Activated CD8-positive, alpha-beta memory T cell treated with anti-CD3 and anti-CD28 coated beads, Interleukin-2, amount 50 U/mL, for 1 hour (primary cell): ENCODE measurements at regions not wholly inside any gene's neighbourhood (a gene's known extent, or its start where the extent isn't known, plus 50 kb on each side); places are given as distances from the start of the nearest gene placed in this dataset.

Experiments
- DNase-seq: peaks from one replicate; pipeline ENCODE4 v3.0.0-alpha.2; 2020; ENCODE audit errors: extremely low read depth

DNA sequence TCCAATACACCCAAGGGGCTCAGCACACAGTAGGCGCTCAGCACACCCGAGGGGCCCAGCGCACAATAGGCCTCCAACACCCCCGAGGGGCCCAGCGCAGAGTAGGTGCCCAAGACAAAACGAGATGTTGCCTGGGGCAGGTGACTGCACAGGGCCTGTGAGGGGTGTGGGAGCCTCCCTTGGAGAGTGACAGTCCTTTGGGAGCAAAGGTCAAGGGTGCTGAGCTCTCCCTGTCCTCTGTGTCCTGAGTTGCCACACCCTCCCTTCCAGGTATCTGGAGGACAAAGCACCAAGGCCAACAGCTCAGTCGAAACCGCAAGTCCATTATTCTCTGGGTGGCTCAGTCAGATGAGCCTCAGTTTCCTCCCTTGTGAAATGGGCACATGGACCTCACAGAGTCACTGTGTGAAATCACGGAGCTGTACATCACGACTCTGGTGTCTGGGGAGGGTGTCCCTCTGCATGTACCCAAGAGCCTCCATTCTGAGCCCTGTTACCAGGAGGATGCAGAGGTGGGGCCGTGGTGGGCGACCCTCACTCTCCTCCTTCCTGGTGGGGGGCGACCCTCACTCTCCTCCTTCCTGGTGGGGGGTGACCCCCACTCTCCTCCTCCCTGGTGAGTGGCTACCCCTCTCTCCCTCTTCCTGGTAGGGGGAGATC lies 81.3 kb downstream of the FOXL3 start:
- DNase-seq = no peak

DNA sequence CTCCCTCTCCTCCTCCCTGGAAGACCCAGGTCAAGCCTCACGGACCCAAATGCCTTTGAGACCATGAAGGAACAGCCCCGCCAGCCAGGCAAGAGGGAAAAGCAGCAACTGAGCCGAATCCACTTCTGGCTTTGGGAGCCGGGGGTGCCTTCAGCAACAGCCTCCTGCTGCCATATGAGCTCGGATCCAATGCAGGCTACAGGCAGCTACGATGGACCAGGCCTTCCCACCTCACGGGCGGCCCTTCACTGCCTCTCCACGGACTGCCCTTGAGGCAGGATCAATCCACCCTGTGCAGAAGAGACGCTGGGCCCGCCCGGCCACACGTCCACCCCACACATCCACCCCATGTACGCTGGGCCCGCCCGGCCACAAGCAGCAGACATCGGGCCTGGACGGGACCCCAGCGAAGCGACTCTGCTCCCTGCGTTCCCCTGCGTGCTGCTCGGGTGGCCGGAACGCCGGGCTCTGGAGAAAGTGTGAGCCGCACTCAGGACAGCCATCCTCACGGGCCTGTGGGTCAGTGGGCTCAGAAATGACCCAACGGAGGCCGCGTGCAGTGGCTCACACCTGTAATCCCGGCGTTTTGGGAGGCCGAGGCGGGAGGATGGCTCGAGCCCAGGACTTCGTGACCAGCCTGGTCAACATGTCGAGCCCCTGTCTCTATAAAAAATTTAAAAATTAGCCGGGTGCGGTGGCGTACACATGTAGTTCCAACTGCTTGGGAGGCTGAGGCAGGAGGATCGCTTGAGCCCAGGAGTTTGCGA lies 82.0 kb downstream of the FOXL3 start:
- no peak for DNase-seq

DNA sequence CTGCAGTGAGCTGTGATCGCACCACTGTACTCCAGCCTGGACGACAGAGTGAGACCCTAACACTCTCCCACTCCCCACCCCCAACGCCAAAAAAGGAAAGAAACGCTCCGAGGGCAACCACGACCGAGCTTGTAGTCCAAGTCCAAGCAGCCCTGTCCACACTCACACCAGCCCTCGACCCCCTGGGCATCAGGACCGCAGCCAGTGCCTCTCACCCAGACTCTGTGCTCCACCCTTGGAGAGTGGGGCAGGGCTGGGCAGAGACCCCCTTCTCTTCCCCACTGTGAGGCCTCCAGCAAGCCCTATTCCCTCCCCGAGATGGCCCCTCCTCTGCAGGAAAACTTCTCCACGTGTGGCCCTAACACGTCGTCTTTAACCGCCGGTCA lies 82.6 kb downstream of the FOXL3 start:
- DNase-seq = no peak

DNA sequence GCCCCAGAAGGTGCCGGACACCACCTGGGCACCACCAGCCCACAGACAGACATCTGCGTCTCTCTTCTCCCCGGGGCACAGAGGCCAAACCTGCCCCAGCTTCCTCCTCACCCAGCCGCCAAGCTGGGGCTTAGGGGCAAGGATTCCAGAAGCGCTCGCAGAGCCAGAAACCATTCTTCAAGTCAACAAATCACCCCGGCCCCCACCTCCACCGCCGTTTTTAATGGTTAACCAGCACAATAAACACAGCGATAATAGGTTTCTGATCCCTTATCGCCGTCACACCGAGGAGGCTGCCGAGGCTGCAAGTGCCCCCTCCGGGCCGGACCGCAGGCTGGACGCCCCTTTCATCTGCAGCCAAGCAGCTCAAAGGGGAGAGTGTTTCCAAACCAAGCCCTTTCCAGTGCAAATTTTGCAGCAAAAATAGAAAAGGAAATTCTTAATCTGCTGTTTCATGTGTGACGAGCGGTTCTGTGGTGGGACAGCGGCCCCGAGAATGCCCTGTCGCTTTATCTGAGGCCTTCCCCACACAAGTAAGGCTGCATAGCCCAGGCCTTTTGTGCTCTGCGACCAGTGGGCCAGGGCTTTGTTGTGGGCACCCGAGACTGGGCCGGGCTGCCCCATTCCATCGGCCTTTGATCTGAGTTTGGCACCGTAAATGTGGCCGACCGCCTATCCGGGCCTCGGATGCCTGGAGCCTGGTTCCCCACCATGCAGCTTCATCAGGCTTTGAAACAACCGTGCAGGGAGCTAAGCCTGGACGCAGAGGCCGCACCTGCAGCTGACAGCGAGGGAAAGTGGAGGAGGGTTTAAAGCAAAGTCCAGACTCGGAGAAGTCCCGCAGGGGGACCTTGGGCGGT lies 83.2 kb downstream of the FOXL3 start:
- DNase-seq = no peak

- DNase-seq = no peak
Observed at GRCh38 chr7:373818-374705, 84.1 kb downstream of the FOXL3 start.

GRCh38 chr7:374706-375311 lies 84.8 kb downstream of the FOXL3 start:
- DNase-seq = no peak

DNA sequence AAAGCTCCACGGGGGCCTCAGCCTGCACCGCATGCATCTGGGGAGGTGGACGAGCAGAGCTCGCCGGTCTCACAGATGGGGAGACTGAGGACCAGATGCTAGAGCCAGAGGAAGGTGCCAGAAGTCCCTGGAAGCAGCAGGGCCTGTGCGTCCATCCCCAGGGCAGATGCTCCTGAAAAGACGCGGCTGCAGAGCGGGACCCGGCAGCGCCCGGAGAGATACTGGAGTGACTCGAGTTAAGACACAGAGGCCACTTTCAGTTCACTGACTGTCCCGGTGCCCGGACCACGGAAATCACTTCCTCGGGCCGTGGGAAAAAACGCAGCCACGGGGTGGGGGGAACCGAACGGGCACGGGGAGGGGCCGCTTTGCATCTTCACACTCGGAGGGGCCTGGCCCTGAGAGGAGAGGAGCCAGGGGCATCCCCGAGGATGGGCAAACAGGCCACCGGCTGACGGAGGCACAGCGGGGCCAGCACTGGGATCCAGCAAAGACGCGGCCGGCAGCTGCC lies 85.4 kb downstream of the FOXL3 start:
- no peak for DNase-seq

DNA sequence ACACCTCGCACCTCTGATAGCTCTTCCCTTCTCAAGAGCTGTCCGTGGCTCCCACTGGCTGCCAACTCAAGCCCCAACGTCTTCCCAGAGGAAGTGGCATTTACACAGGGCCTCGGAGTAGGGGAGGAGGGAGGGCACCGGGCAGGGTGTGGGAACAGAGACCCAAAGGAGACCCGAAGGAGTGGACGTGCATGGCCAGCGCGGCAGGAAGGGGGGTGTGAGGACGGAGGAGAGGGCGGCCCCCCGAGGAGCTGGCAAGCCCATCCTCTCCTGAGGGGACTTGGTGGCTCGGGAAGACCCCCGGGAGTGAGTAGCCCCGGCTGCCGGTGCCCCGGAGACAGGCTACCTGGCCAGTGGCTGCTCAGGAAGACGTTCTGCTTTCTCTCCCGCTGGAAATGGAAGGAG lies 85.9 kb downstream of the FOXL3 start:
- DNase-seq = no peak

DNA sequence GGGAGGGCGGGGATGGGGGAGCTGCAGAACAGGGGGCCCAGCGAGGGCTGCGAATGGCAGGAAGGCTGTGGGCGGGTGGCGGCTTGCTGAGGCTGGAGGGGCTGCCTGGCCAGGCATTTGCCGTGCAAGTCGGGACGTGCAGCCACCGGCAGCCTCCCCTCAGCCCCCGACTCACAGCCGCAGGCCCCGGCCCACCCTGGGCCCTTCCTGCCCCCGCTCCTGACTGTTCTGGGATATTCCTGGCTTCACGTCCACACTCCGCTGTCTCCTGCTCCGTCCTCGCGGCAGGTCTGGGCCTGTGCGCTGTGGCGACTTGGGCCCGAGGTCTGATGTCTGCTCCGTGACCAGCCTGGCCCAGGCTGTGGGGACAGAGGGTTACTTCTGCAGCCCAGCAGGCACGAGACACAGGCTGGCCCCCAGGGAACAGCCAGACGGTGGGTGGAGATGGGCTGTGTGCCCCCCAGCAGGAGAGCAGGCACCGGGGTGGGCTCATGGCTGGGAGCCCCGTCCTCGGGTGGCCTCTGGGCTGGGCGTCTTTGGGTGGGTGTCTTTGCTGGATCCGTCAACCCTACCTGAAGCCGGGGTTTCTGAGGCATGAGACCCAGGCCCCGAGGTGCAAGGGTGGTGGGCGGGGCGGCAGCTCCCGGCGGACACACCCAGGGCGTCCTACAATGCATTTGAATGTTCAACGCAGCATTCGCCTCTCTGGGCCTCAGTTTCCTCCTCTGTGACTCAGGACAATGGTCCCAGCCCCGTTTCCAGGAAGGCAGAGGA lies 86.5 kb downstream of the FOXL3 start:
- DNase-seq = no peak

DNA sequence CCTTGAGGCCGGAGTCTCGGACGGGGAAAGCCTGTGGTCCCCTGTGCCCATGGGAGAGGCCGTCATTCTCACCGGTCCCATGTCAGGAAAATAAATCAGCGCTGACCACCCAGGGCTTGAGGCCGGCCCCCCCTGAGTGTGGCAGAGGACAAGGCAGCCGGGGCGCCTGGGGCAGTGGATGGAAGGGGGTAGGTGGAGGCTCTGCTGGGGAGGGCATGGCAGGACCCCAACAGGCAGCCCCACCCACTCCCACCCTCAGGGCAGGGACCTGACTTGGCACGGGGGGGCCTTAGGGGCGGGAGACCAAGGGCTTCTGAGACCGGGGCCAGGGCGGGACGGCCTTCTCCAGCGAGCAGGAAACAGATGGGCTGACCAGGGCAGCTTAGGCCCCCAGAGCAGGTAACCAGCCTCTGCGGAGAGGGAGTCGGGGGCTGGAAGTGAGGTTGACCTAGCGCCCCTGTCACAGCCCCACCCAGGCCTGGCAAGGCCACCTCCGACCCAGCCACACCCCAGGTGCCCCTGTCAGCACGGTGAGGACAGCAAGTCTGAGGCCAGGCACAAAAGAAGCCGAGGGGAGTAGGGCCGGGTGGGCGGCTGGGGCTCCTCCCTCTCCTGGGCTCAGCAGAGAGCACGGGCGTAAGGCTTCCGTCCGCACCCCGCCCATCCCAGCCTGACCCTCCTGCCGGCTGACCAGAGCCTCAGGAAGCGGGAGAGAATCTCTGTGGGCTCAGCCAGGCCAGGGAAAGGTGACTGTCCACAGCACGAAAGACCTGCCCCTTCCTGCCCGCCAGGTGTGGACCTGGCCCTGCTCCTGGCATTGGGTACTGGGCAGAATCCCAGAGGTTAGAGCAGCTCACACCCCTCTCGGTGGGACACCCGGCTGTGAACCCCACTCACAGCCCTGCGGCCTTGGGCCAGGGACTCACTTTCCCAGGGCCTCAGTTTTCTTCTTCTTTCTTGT lies 87.4 kb downstream of the FOXL3 start:
- no peak for DNase-seq

- no peak for DNase-seq
Observed at GRCh38 chr7:378041-378420, 88.1 kb downstream of the FOXL3 start.

- DNase-seq = no peak
Observed at GRCh38 chr7:378551-379455, 88.8 kb downstream of the FOXL3 start.

DNA sequence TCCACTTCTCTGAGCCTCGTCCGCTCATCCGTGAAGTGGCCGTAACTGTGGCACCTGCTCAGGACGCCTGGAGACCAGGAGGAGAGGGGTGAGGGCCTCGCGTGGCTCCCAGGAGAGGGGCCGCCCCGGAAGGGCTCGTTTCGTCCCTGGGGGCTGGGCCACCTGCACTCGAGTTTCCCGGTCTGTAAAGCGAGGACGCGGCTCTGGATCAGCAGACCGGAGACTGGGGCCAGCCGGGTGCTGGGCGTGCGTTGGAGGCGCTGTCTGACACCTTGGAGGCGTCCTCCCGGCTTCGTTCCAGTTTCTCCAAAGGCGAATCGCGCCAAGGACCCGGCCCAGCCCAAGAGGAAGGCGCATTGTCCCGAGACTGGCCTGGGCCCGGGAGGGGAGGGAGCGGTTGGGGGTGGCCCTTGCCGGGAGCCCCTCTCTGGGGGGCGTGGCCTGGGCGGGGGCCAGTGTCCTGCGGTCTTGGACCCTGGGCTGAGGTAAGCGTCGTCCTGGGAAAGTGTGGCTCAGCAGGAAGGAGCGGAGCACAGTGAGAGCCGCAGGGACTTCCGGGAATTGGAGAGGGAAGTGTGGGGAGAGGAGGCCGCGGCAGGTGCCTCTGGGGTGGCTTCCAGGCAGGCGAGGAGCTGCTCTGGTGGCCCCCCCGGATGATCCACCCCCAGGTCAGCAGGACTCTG lies 89.6 kb downstream of the FOXL3 start:
- DNase-seq = no peak

DNA sequence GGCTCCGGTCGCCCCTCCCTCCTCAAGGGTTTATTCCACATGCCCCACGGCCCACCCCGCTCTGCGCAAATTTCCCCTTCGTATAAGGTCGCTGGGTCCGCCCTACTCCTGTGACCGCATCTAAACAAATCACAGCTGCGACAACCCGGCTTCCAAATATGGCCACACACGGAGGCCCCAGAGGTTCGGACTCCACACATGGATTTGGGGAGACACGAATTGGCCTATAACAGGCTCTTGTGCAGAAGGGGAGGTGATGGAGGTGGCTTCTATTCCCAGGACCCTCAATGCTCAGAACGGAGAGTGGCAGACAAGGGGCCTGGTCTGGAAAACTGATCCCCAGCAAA lies 90.1 kb downstream of the FOXL3 start:
- DNase-seq = no peak

- no peak for DNase-seq
Observed at GRCh38 chr7:380711-381210, 90.8 kb downstream of the FOXL3 start.

DNA sequence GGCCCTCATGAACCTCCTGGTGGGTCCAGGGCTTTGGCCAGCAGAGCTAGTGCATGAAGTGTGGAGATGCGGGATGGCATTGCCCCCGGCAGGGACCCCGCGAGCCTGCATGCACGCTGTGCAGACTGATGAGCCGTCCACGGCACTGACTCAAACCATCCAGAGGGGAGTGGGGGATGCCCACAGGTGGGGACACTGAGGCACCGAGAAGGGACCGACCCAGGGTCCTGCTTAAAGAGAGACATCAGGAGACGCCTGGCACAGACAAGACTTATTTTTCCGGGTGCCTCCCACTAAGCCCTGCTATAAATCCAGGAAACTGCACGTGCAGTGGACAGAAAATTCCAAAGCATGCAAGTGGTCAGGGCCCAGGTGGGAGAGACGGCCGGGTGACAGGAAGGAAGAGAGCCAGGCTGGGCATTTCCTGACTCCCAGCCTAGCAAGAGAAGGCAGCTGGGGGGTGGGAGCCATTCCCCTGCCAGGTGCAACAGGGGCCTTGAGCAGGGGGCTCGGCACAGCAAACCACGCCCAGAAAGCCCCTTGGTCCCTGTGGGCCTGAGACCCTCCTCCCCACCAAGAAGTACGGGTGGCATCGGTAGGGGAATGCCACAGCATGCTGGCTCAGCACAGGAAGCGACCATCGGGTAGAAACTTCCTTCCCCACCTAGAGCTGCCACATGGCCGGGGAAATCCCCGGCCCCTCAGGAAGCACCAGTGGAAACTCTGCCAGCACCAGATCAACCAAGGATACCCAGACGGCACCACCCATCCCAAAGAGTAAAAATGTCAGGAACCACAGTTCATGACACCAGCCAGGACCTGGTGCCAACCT lies 91.5 kb downstream of the FOXL3 start:
- DNase-seq = no peak

- no peak for DNase-seq
Observed at GRCh38 chr7:382043-382400, 92.1 kb downstream of the FOXL3 start.
